Endothelial cell of umbilical vein (primary cell): ENCODE measurements at regions not wholly inside any gene's neighbourhood (a gene's known extent, or its start where the extent isn't known, plus 50 kb on each side); places are given as distances from the start of the nearest gene placed in this dataset.

Experiments used
- BruUV-seq: library from RNA; stranded (reverse); fragments of 400-500 nt; replicated peaks from 2 replicates; lab custom pipeline; 2021; lab: Mats Ljungman, UMichigan
- CTCF ChIA-PET: fragments of 300-600, 350-600 bp; sonication (Branson Sonifier 250); formaldehyde crosslinking; loops from one replicate; lab custom pipeline; 2021; ENCODE audit warnings: antibody characterized with exemption, inconsistent platforms; lab: Charles Lee
- POLR2A ChIA-PET: fragments of 300-600, 350-600 bp; sonication (Branson Sonifier 250); formaldehyde crosslinking; loops from one replicate; lab custom pipeline; 2021; ENCODE audit warnings: antibody characterized with exemption, inconsistent platforms; lab: Charles Lee
- DNase-seq: peaks from one replicate; pipeline ENCODE4 v3.0.0-alpha.2; 2011; ENCODE audit warnings: low read depth, low spot score
- FAIRE-seq: peaks from 2 replicates; lab custom pipeline; 2011; peaks lifted over from hg19 to GRCh38; lab: Jason Lieb, UNC
- H2AFZ ChIP-seq: 2 replicates; pipeline ENCODE4 v1.6.0; 2012; ENCODE audit warnings: low read depth, low read length, control low read depth, inconsistent platforms
- H3K27ac ChIP-seq: 2 replicates; pipeline ENCODE4 v1.5.1; 2011; ENCODE audit warnings: low read depth, mild to moderate bottlenecking, control low read depth, low read length, moderate library complexity; ENCODE audit not compliant: insufficient read depth
- H3K27me3 ChIP-seq, 2 experiments: 2 replicates each; pipeline versions ENCODE4 v1.6.0 to v1.6.1; 2011; ENCODE audit warnings: low read length in 2 of 2, mixed read lengths in 1 of 2; ENCODE audit not compliant: control insufficient read depth in 2 of 2, insufficient read depth in 2 of 2
- H3K36me3 ChIP-seq, 2 experiments: 2 replicates in 1 of 2; 3 replicates in 1 of 2; pipeline ENCODE4 v1.5.1; 2011; ENCODE audit warnings: low read length in 2 of 2, mild to moderate bottlenecking in 1 of 2, moderate library complexity in 1 of 2; ENCODE audit not compliant: control insufficient read depth in 2 of 2, insufficient read depth in 2 of 2; ENCODE audit errors: extremely low read depth in 1 of 2
- H3K4me1 ChIP-seq: 3 replicates; pipeline ENCODE4 v1.5.1; 2011; ENCODE audit warnings: mild to moderate bottlenecking, low read length; ENCODE audit not compliant: control insufficient read depth, insufficient read depth; ENCODE audit errors: extremely low read depth
- H3K4me2 ChIP-seq: 2 replicates; pipeline ENCODE4 v1.6.1; 2011; ENCODE audit warnings: low read length, control low read depth, mixed read lengths; ENCODE audit not compliant: insufficient read depth
- H3K4me3 ChIP-seq, 3 experiments: fragments of 200-600 bp in 1 of 3; sonication (generic), shearing (Covaris generic) in 1 of 3; replicated peaks in 1 of 3; 2 replicates each; pipeline ENCODE4 v1.5.1; 2011 to 2016; ENCODE audit warnings: control low read depth in 3 of 3, low read length in 3 of 3, mild to moderate bottlenecking in 2 of 3, inconsistent platforms in 1 of 3, low read depth in 1 of 3, moderate library complexity in 1 of 3; ENCODE audit not compliant: insufficient read depth in 1 of 3
- H3K79me2 ChIP-seq: 2 replicates; pipeline ENCODE4 v1.6.0; 2012; ENCODE audit warnings: low read length, inconsistent platforms; ENCODE audit not compliant: control insufficient read depth, insufficient read depth
- H3K9ac ChIP-seq: replicated peaks from 2 replicates; pipeline ENCODE3; 2011; ENCODE audit warnings: low read length, control low read depth; ENCODE audit not compliant: insufficient read depth; ENCODE audit errors: extremely low read depth
- H3K9me1 ChIP-seq: replicated peaks from 3 replicates; pipeline ENCODE4 v1.6.0; 2011; ENCODE audit warnings: mild to moderate bottlenecking, low read length; ENCODE audit not compliant: control insufficient read depth, insufficient read depth; ENCODE audit errors: extremely low read depth
- H3K9me3 ChIP-seq: replicated peaks from 2 replicates; pipeline ENCODE4 v1.5.1; 2012; ENCODE audit warnings: low read length, inconsistent platforms; ENCODE audit not compliant: control insufficient read depth, insufficient read depth
- H4K20me1 ChIP-seq: replicated peaks from 2 replicates; pipeline ENCODE3; 2011; ENCODE audit warnings: mild to moderate bottlenecking, low read length; ENCODE audit not compliant: control insufficient read depth, insufficient read depth; ENCODE audit errors: extremely low read depth
- EZH2 ChIP-seq: IDR thresholded peaks from 2 replicates; pipeline ENCODE4 v1.6.1; 2012; ENCODE audit warnings: borderline replicate concordance, low read depth, mild to moderate bottlenecking, moderate library complexity, low read length, inconsistent platforms; ENCODE audit not compliant: severe bottlenecking
- FOS ChIP-seq: IDR thresholded peaks from 2 replicates; pipeline ENCODE4 v1.6.1; 2011; ENCODE audit warnings: mild to moderate bottlenecking, low read length, moderate library complexity, borderline replicate concordance; ENCODE audit not compliant: insufficient read depth
- GATA2 ChIP-seq: IDR thresholded peaks from 2 replicates; pipeline ENCODE4 v1.7.0; 2011; ENCODE audit warnings: low read depth, mild to moderate bottlenecking, moderate library complexity, mixed read lengths, low read length; ENCODE audit not compliant: insufficient read length, insufficient read depth
- JUN ChIP-seq: IDR thresholded peaks from 2 replicates; pipeline ENCODE4 v1.6.1; 2011; ENCODE audit warnings: borderline replicate concordance, low read depth; ENCODE audit not compliant: insufficient read length, insufficient read depth
- MYC ChIP-seq: IDR thresholded peaks from one replicate; pipeline ENCODE4 v1.6.1; 2011; ENCODE audit warnings: mild to moderate bottlenecking, low read depth, low read length
- POLR2A ChIP-seq: IDR thresholded peaks from 2 replicates; pipeline ENCODE4 v1.6.1; 2012; ENCODE audit warnings: low read depth, mild to moderate bottlenecking, control low read depth, low read length
- POLR2AphosphoS5 ChIP-seq: IDR thresholded peaks from 2 replicates; pipeline ENCODE4 v1.6.1; 2012; ENCODE audit warnings: low read depth, mild to moderate bottlenecking, control low read depth, low read length, moderate library complexity; ENCODE audit not compliant: insufficient read depth
- dilution Hi-C: fragments of 300-500 bp; cut with MboI; formaldehyde crosslinking; loops from one replicate; pipeline ENCODE4 v1.15.0; 2019; ENCODE audit warnings: low sequenced_read_pairs; ENCODE audit not compliant: extremely low pct_ligation_motif_present
- intact Hi-C: fragments of 100-400 bp; cut with micrococcal nuclease; formaldehyde crosslinking; loops from one replicate; pipeline ENCODE4 v1.10.0; 2022
- TF ChIP-seq, protein P1 (sequence below): IDR thresholded peaks from 2 replicates; pipeline ENCODE4 v1.6.1; 2011; ENCODE audit not compliant: insufficient read depth, insufficient read length
- TF ChIP-seq, protein P2 (sequence below), 2 donors: IDR thresholded peaks; 1 replicate in 1 of 2; 2 replicates in 1 of 2; pipeline ENCODE4 v1.5.1; 2011; ENCODE audit warnings: low read length in 2 of 2, mild to moderate bottlenecking in 2 of 2, moderate library complexity in 2 of 2, control low read depth in 1 of 2, inconsistent platforms in 1 of 2, low read depth in 1 of 2; ENCODE audit not compliant: insufficient read depth in 1 of 2; ENCODE audit errors: extremely low read depth in 1 of 2

DNA sequence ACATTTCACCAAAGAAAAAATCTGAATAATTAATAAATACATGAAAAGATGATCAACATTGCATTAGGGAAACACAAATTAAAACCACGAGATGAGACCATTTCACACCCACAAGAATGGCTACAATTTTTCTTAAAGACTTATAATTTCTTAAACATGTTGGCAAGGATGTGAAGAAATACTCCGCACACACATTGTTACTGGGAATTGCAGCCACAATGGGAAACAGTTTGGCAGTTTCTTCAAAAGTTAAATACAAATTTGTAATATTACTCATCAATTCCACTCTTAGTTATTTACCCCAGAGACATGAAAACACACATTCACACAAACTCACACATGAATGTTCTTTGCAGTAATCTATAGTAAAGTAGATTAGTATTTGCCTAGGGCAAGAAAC, 363.3 kb upstream of the SMIM21 start:
- DNase-seq (no peak), FAIRE-seq (no peak)
- Histone ChIP-seq H3K27me3 (no peaks in the 10 kb centered on the region), H2AFZ (no peak overlapping the region), H3K4me3 (no peak overlapping the region), H3K27ac (no peak overlapping the region), H3K4me1 (no peaks in the 10 kb centered on the region), H3K9me3 (peaks cover 5% of the 10 kb centered on the region), H3K79me2 (no peaks in the 10 kb centered on the region), H3K4me2 (no peak overlapping the region), H3K36me3 (no peaks in the 10 kb centered on the region), H3K9ac (no peak overlapping the region), H3K9me1 (no peaks in the 10 kb centered on the region), H4K20me1 (no peaks in the 10 kb centered on the region)
- CTCF ChIA-PET = no interaction called here
- no TSS peak for BruUV-seq
- intact Hi-C loops (no loop called here), dilution Hi-C loops (no loop called here)
- TF ChIP-seq, protein P1, sequence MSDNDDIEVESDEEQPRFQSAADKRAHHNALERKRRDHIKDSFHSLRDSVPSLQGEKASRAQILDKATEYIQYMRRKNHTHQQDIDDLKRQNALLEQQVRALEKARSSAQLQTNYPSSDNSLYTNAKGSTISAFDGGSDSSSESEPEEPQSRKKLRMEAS = no peak
- TF ChIP-seq GATA2 = no peak
- no peak for TF ChIP-seq FOS
- POLR2A ChIA-PET = no interaction called here

DNA sequence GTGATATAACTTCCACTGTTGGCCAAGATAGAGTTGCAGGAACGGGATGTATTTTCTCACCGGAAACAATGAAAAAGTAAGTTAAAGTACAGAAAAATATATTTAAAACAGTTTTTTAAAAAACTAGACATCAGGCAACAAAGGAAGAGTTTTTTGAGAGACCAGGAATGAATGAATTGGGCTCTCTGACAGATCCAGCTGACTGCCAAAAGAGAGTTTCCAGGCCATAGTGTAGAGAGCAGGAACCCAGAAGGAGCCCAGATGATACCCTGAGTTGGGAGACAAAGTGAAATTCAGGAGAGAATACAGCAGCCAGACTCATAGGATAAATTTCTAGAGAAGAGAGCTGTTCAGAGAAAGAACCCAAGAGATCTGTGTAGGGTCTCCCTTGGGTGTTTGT, 362.6 kb upstream of the SMIM21 start:
- Histone ChIP-seq H4K20me1 (no peaks in the 10 kb centered on the region), H3K9me1 (no peaks in the 10 kb centered on the region), H3K27ac (no peak overlapping the region), H3K4me2 (no peak overlapping the region), H3K4me3 (no peak overlapping the region), H3K4me1 (no peaks in the 10 kb centered on the region), H3K27me3 (no peaks in the 10 kb centered on the region), H2AFZ (no peak overlapping the region), H3K79me2 (no peaks in the 10 kb centered on the region), H3K9ac (no peak overlapping the region), H3K36me3 (no peaks in the 10 kb centered on the region), H3K9me3 (peaks cover 3% of the 10 kb centered on the region)
- no TSS peak for BruUV-seq
- TF ChIP-seq GATA2 (no peak), POLR2AphosphoS5 (no peak), JUN (no peak), FOS (no peak), POLR2A (no peak), MYC (no peak), EZH2 (no peak)
- TF ChIP-seq, protein P2, sequence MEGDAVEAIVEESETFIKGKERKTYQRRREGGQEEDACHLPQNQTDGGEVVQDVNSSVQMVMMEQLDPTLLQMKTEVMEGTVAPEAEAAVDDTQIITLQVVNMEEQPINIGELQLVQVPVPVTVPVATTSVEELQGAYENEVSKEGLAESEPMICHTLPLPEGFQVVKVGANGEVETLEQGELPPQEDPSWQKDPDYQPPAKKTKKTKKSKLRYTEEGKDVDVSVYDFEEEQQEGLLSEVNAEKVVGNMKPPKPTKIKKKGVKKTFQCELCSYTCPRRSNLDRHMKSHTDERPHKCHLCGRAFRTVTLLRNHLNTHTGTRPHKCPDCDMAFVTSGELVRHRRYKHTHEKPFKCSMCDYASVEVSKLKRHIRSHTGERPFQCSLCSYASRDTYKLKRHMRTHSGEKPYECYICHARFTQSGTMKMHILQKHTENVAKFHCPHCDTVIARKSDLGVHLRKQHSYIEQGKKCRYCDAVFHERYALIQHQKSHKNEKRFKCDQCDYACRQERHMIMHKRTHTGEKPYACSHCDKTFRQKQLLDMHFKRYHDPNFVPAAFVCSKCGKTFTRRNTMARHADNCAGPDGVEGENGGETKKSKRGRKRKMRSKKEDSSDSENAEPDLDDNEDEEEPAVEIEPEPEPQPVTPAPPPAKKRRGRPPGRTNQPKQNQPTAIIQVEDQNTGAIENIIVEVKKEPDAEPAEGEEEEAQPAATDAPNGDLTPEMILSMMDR (IDR thresholded peaks at IDR 0.05; ENCODE audit: extremely low read depth in 1 of 2, insufficient read depth in 1 of 2, low read depth in 1 of 2, low read length in 2 of 2) = no peak
- TF ChIP-seq, protein P1 = no peak
- intact Hi-C loops = no loop called here
- CTCF ChIA-PET = no interaction called here
- DNase-seq (no peak), FAIRE-seq (no peak)
- POLR2A ChIA-PET = no interaction called here
- dilution Hi-C loops = no loop called here
